GM13976 (cell line): ENCODE measurements at regions not wholly inside any gene's neighbourhood (a gene's known extent, or its start where the extent isn't known, plus 50 kb on each side); places are given as distances from the start of the nearest gene placed in this dataset.

Experiments
- DNase-seq: peaks from one replicate; pipeline ENCODE4 v3.0.0; 2012; ENCODE audit warnings: low spot score
- CTCF ChIP-seq: IDR thresholded peaks from 2 replicates; pipeline ENCODE4 v1.5.1; 2012; ENCODE audit warnings: borderline replicate concordance, mild to moderate bottlenecking; ENCODE audit not compliant: insufficient read depth; ENCODE audit errors: extremely low read depth, missing control alignments, control extremely low read depth
- in situ Hi-C: fragments of 300-500 bp; cut with MboI; formaldehyde crosslinking; loops from one replicate; pipeline ENCODE4 v1.12.0; 2022; ENCODE audit warnings: low sequenced_read_pairs, mixed read lengths, inconsistent platforms; ENCODE audit not compliant: unreplicated experiment

GRCh38 chr2:116586328-116586689 lies 1228.2 kb upstream of the DDX18 start:
- TF ChIP-seq CTCF = no peak
- in situ Hi-C loops = no loop called here

More at GRCh38 chr2:116586328-116586689, 1228.2 kb upstream of the DDX18 start:
- no peak for DNase-seq
